GM21390 (cell line): ENCODE measurements at regions not wholly inside any gene's neighbourhood (a gene's known extent, or its start where the extent isn't known, plus 50 kb on each side); places are given as distances from the start of the nearest gene placed in this dataset.
"Not testable (repeated sequence)": the region's sequence is repeated elsewhere in the genome, so short reads cannot be mapped to it uniquely, and the experiment has no call there.

Source experiments
- ATAC-seq: cut with Tn5 transposase; IDR thresholded peaks from one replicate; pipeline ENCODE4 v1.9.1; 2021; ENCODE audit not compliant: unreplicated experiment

- ATAC-seq = no peak
Measured at GRCh38 chr17:45646288-45646988, 137.7 kb upstream of the CRHR1 start.

GRCh38 chr17:45648642-45649041, 135.5 kb upstream of the CRHR1 start:
- no peak for ATAC-seq

GRCh38 chr17:45649796-45650195, 134.3 kb upstream of the CRHR1 start:
- no peak for ATAC-seq

GRCh38 chr17:45650561-45650960, 133.6 kb upstream of the CRHR1 start:
- no peak for ATAC-seq

- ATAC-seq = no peak
Measured at GRCh38 chr17:45651145-45651709, 132.9 kb upstream of the CRHR1 start.

- ATAC-seq = no peak
Measured at GRCh38 chr17:45653616-45654015, 130.5 kb upstream of the CRHR1 start.

- no peak for ATAC-seq
Measured at GRCh38 chr17:45656527-45657181, 127.5 kb upstream of the CRHR1 start.

GRCh38 chr17:45660474-45660873, 123.6 kb upstream of the CRHR1 start:
- no peak for ATAC-seq

GRCh38 chr17:45662432-45662831, 121.7 kb upstream of the CRHR1 start:
- no peak for ATAC-seq

- no peak for ATAC-seq
Measured at GRCh38 chr17:45663772-45664171, 120.3 kb upstream of the CRHR1 start.

- ATAC-seq = no peak
Measured at GRCh38 chr17:45664921-45665320, 119.2 kb upstream of the CRHR1 start.

- no peak for ATAC-seq
Measured at GRCh38 chr17:45666046-45666600, 118.0 kb upstream of the CRHR1 start.

- no peak for ATAC-seq
Measured at GRCh38 chr17:45666641-45667040, 117.5 kb upstream of the CRHR1 start.

- ATAC-seq = no peak
Measured at GRCh38 chr17:45667591-45668171, 116.4 kb upstream of the CRHR1 start.

GRCh38 chr17:45668316-45668715, 115.8 kb upstream of the CRHR1 start:
- ATAC-seq = no peak

- ATAC-seq = no peak
Measured at GRCh38 chr17:45672301-45672700, 111.8 kb upstream of the CRHR1 start.

- ATAC-seq = no peak
Measured at GRCh38 chr17:45672792-45673191, 111.3 kb upstream of the CRHR1 start.

GRCh38 chr17:45673759-45674158, 110.4 kb upstream of the CRHR1 start:
- ATAC-seq = not testable (repeated sequence)

- ATAC-seq = no peak
Measured at GRCh38 chr17:45675012-45675411, 109.1 kb upstream of the CRHR1 start.

- ATAC-seq = no peak
Measured at GRCh38 chr17:45675892-45676291, 108.2 kb upstream of the CRHR1 start.

GRCh38 chr17:45676695-45677094, 107.4 kb upstream of the CRHR1 start:
- no peak for ATAC-seq

- no peak for ATAC-seq
Measured at GRCh38 chr17:45677770-45678169, 106.3 kb upstream of the CRHR1 start.
